Loucy (cell line): ENCODE measurements at regions not wholly inside any gene's neighbourhood (a gene's known extent, or its start where the extent isn't known, plus 50 kb on each side); places are given as distances from the start of the nearest gene placed in this dataset.

Source experiments
- EZH2phosphoT487 ChIP-seq: fragments of 200-600 bp; IDR thresholded peaks from 2 replicates; pipeline ENCODE4 v1.6.1; 2018; ENCODE audit warnings: antibody characterized with exemption, mild to moderate bottlenecking, moderate library complexity, borderline replicate concordance
- TF ChIP-seq, protein P1 (sequence below): fragments of 200-600 bp; sonication (generic); conservative IDR thresholded peaks from 2 replicates; pipeline ENCODE4 v1.5.1; 2014; ENCODE audit warnings: mild to moderate bottlenecking, antibody characterized with exemption, low read length

- TF ChIP-seq, protein P1, sequence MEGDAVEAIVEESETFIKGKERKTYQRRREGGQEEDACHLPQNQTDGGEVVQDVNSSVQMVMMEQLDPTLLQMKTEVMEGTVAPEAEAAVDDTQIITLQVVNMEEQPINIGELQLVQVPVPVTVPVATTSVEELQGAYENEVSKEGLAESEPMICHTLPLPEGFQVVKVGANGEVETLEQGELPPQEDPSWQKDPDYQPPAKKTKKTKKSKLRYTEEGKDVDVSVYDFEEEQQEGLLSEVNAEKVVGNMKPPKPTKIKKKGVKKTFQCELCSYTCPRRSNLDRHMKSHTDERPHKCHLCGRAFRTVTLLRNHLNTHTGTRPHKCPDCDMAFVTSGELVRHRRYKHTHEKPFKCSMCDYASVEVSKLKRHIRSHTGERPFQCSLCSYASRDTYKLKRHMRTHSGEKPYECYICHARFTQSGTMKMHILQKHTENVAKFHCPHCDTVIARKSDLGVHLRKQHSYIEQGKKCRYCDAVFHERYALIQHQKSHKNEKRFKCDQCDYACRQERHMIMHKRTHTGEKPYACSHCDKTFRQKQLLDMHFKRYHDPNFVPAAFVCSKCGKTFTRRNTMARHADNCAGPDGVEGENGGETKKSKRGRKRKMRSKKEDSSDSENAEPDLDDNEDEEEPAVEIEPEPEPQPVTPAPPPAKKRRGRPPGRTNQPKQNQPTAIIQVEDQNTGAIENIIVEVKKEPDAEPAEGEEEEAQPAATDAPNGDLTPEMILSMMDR = peak; percentile 34; the same call in 1 of the 2 replicates
- TF ChIP-seq EZH2phosphoT487 = no peak
These were observed 50.0 kb upstream of the SHH start for GRCh38 chr7:155862123-155862892.
